ENCODE measurements at regions not wholly inside any gene's neighbourhood (a gene's known extent, or its start where the extent isn't known, plus 50 kb on each side); places are given as distances from the start of the nearest gene placed in this dataset.

DNA sequence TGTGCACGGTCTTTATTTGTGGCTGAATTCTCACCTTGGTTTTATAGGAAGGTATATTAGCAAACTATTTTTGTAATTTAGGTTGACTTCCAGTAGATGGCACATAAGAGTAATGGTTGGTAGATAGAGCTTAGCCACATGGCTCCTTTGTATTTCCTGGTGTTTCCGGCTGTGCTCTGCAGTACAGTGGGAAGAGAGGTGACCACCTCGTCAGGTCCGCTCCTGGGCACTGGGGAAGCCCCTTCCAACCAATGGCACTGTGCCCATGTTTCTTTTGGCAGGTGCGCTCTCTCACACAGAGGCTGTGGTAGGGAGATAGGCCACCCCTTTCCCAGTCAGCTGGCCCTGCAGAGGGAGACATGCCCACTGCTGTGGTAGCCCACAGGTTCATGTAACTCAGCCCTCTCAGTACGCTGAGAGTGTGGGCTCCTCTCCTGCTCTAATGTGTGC is 74.3 kb upstream of the ATP12A start:
- H3K36me3 ChIP-seq (ENCODE audit: control insufficient read depth, insufficient read depth, low read length), result no peaks in the 10 kb centered on the region
- no peaks in the 10 kb centered on the region for H3K27me3 ChIP-seq (ENCODE audit: control insufficient read depth, insufficient read depth, low read length)
- TF ChIP-seq, protein P1, sequence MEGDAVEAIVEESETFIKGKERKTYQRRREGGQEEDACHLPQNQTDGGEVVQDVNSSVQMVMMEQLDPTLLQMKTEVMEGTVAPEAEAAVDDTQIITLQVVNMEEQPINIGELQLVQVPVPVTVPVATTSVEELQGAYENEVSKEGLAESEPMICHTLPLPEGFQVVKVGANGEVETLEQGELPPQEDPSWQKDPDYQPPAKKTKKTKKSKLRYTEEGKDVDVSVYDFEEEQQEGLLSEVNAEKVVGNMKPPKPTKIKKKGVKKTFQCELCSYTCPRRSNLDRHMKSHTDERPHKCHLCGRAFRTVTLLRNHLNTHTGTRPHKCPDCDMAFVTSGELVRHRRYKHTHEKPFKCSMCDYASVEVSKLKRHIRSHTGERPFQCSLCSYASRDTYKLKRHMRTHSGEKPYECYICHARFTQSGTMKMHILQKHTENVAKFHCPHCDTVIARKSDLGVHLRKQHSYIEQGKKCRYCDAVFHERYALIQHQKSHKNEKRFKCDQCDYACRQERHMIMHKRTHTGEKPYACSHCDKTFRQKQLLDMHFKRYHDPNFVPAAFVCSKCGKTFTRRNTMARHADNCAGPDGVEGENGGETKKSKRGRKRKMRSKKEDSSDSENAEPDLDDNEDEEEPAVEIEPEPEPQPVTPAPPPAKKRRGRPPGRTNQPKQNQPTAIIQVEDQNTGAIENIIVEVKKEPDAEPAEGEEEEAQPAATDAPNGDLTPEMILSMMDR (IDR thresholded peaks at IDR 0.05; ENCODE audit: insufficient read depth, low read length, poor library complexity, severe bottlenecking), result no peak
- DNase-seq (ENCODE audit: low read depth), result no peak
- H3K4me3 ChIP-seq (ENCODE audit: low read depth, low read length), result no peak overlapping the region

- H3K27me3 ChIP-seq (ENCODE audit: control insufficient read depth, insufficient read depth, low read length), result no peaks in the 10 kb centered on the region
- DNase-seq (ENCODE audit: low read depth), result no peak
- TF ChIP-seq, protein P1 (IDR thresholded peaks at IDR 0.05; ENCODE audit: insufficient read depth, low read length, poor library complexity, severe bottlenecking), result no peak
- H3K4me3 ChIP-seq (ENCODE audit: low read depth, low read length), result no peak overlapping the region
- no peaks in the 10 kb centered on the region for H3K36me3 ChIP-seq (ENCODE audit: control insufficient read depth, insufficient read depth, low read length)
These were observed 73.6 kb upstream of the ATP12A start for GRCh38 chr13:24606486-24607170.

GRCh38 chr13:24610956-24611355 is 69.3 kb upstream of the ATP12A start:
- H3K4me3 ChIP-seq (ENCODE audit: low read depth, low read length), result no peak overlapping the region
- DNase-seq (ENCODE audit: low read depth), result no peak
- no peaks in the 10 kb centered on the region for H3K27me3 ChIP-seq (ENCODE audit: control insufficient read depth, insufficient read depth, low read length)
- H3K36me3 ChIP-seq (ENCODE audit: control insufficient read depth, insufficient read depth, low read length), result no peaks in the 10 kb centered on the region
- TF ChIP-seq, protein P1 (IDR thresholded peaks at IDR 0.05; ENCODE audit: insufficient read depth, low read length, poor library complexity, severe bottlenecking), result no peak

DNA sequence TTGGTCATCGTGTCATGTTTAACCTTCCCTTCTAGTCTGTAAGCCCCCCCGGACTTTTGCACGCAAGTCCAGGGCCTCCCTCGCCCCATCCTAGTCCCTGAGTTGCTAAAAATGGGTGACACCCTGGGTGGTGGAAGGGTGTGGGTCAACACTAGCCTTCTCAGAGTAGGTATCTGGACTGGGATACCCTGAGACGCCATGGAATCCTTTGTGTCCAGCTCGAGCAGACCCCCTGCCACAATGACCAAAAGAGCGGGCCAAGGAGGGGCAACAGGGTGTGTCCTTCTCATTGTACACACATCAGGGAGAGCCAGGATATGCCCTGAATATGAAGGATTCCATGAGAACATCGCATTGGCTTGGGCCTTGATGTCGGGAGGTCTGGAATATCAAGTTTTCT is 67.5 kb upstream of the ATP12A start:
- TF ChIP-seq, protein P1 (IDR thresholded peaks at IDR 0.05; ENCODE audit: insufficient read depth, low read length, poor library complexity, severe bottlenecking), result no peak
- no peaks in the 10 kb centered on the region for H3K36me3 ChIP-seq (ENCODE audit: control insufficient read depth, insufficient read depth, low read length)
- H3K27me3 ChIP-seq (ENCODE audit: control insufficient read depth, insufficient read depth, low read length), result no peaks in the 10 kb centered on the region
- H3K4me3 ChIP-seq (ENCODE audit: low read depth, low read length), result no peak overlapping the region
- no peak for DNase-seq (ENCODE audit: low read depth)

DNA sequence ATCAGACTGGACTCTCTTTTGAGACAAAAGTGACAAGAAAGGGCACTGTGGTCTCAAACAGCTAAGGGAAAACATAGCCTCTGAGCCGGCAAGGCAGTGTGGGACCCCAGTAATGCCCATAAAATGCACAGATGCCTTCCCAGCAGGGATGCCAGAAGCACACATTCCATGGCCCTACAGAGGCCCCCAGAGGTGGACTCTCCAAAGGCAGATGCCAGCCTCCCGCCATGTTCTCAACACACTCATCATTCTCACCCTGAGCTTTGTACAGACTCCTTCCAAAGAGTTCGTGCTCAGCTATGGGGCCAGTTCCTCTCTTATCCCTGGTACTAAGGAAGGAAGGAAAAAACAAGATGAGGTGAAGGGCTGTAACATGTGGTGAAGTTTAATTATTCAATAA is 67.1 kb upstream of the ATP12A start:
- Histone ChIP-seq H3K27me3 (ENCODE audit: control insufficient read depth, insufficient read depth, low read length) (no peaks in the 10 kb centered on the region), H3K4me3 (ENCODE audit: low read depth, low read length) (no peak overlapping the region), H3K36me3 (ENCODE audit: control insufficient read depth, insufficient read depth, low read length) (no peaks in the 10 kb centered on the region)
- TF ChIP-seq, protein P1 (IDR thresholded peaks at IDR 0.05; ENCODE audit: insufficient read depth, low read length, poor library complexity, severe bottlenecking), result no peak
- no peak for DNase-seq (ENCODE audit: low read depth)

DNA sequence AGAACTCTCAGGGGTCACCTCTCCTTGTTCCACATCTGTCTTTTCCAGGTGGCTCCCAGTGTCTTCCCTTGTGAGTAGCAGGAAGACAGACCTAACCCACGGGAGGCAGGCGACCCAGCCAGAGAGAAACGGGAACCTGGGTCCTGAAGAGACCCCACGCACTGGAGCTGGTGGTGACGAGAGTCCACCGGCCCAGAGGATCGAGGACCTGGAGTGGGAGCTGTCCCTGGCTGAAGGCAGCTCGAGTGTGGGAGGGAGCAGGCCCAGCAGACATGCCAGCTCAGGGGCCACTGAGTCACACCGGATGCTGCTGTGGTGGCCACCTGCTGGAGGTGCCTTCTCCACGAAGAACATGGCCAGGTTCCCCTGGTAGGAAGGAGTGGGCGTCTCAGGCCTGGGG is 66.5 kb upstream of the ATP12A start:
- DNase-seq (ENCODE audit: low read depth), result no peak

More for the DNA sequence above, 66.5 kb upstream of the ATP12A start:
- TF ChIP-seq, protein P1 (IDR thresholded peaks at IDR 0.05; ENCODE audit: insufficient read depth, low read length, poor library complexity, severe bottlenecking), result no peak
- Histone ChIP-seq H3K4me3 (ENCODE audit: low read depth, low read length) (no peak overlapping the region), H3K36me3 (ENCODE audit: control insufficient read depth, insufficient read depth, low read length) (no peaks in the 10 kb centered on the region), H3K27me3 (ENCODE audit: control insufficient read depth, insufficient read depth, low read length) (no peaks in the 10 kb centered on the region)
